ENCODE measurements at regions not wholly inside any gene's neighbourhood (a gene's known extent, or its start where the extent isn't known, plus 50 kb on each side); places are given as distances from the start of the nearest gene placed in this dataset.

GRCh38 chr14:66273261-66273832, 212.8 kb upstream of the CCDC196 start:
- TF ChIP-seq, protein P1, sequence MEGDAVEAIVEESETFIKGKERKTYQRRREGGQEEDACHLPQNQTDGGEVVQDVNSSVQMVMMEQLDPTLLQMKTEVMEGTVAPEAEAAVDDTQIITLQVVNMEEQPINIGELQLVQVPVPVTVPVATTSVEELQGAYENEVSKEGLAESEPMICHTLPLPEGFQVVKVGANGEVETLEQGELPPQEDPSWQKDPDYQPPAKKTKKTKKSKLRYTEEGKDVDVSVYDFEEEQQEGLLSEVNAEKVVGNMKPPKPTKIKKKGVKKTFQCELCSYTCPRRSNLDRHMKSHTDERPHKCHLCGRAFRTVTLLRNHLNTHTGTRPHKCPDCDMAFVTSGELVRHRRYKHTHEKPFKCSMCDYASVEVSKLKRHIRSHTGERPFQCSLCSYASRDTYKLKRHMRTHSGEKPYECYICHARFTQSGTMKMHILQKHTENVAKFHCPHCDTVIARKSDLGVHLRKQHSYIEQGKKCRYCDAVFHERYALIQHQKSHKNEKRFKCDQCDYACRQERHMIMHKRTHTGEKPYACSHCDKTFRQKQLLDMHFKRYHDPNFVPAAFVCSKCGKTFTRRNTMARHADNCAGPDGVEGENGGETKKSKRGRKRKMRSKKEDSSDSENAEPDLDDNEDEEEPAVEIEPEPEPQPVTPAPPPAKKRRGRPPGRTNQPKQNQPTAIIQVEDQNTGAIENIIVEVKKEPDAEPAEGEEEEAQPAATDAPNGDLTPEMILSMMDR (IDR thresholded peaks at IDR 0.05; ENCODE audit: borderline replicate concordance, extremely low read depth, low read length, poor library complexity, severe bottlenecking), result no peak
- no peak for TF ChIP-seq EZH2 (IDR thresholded peaks at IDR 0.05; ENCODE audit: borderline replicate concordance, low read depth, low read length, severe bottlenecking)
